ENCODE measurements at regions not wholly inside any gene's neighbourhood (a gene's known extent, or its start where the extent isn't known, plus 50 kb on each side); places are given as distances from the start of the nearest gene placed in this dataset.

- no peaks in the 10 kb centered on the region for H3K4me1 Mint-ChIP-seq
- DNase-seq (ENCODE audit: low read depth, low spot score), result no peak
- no peaks in the 10 kb centered on the region for H3K36me3 Mint-ChIP-seq (ENCODE audit: low read depth)
- H3K27ac Mint-ChIP-seq (ENCODE audit: unreplicated experiment), result no peak overlapping the region
- H3K9me3 Mint-ChIP-seq, result peaks cover 3% of the 10 kb centered on the region
- no peak overlapping the region for H3K4me3 Mint-ChIP-seq
- H3K27me3 Mint-ChIP-seq (ENCODE audit: low read depth), result no peaks in the 10 kb centered on the region
- TF ChIP-seq CTCF (conservative IDR thresholded peaks at IDR 0.05), result no peak
These were observed 407.4 kb upstream of the IZUMO3 start for GRCh38 chr9:24953070-24953469.

- no peak overlapping the region for H3K4me3 Mint-ChIP-seq
- no peak overlapping the region for H3K27ac Mint-ChIP-seq (ENCODE audit: unreplicated experiment)
- no peak for DNase-seq (ENCODE audit: low read depth, low spot score)
- no peak for TF ChIP-seq CTCF (conservative IDR thresholded peaks at IDR 0.05)
- H3K9me3 Mint-ChIP-seq, result no peaks in the 10 kb centered on the region
- no peaks in the 10 kb centered on the region for H3K36me3 Mint-ChIP-seq (ENCODE audit: low read depth)
- H3K4me1 Mint-ChIP-seq, result no peaks in the 10 kb centered on the region
- no peaks in the 10 kb centered on the region for H3K27me3 Mint-ChIP-seq (ENCODE audit: low read depth)
These were observed 393.6 kb upstream of the IZUMO3 start for GRCh38 chr9:24939109-24939850.

- no peaks in the 10 kb centered on the region for H3K27me3 Mint-ChIP-seq (ENCODE audit: low read depth)
These were observed 390.4 kb upstream of the IZUMO3 start for GRCh38 chr9:24936117-24936516.

GRCh38 chr9:24932785-24933184, 387.1 kb upstream of the IZUMO3 start:
- TF ChIP-seq CTCF (conservative IDR thresholded peaks at IDR 0.05), result no peak
- Mint-ChIP-seq H3K27me3 (ENCODE audit: low read depth) (no peaks in the 10 kb centered on the region), H3K36me3 (ENCODE audit: low read depth) (no peaks in the 10 kb centered on the region), H3K9me3 (no peaks in the 10 kb centered on the region), H3K27ac (ENCODE audit: unreplicated experiment) (no peak overlapping the region), H3K4me3 (no peak overlapping the region), H3K4me1 (no peaks in the 10 kb centered on the region)
- no peak for DNase-seq (ENCODE audit: low read depth, low spot score)

More at GRCh38 chr9:24936117-24936516, 390.4 kb upstream of the IZUMO3 start:
- Mint-ChIP-seq H3K27ac (ENCODE audit: unreplicated experiment) (no peak overlapping the region), H3K4me3 (no peak overlapping the region), H3K9me3 (no peaks in the 10 kb centered on the region), H3K4me1 (no peaks in the 10 kb centered on the region), H3K36me3 (ENCODE audit: low read depth) (no peaks in the 10 kb centered on the region)
- DNase-seq (ENCODE audit: low read depth, low spot score), result no peak
- no peak for TF ChIP-seq CTCF (conservative IDR thresholded peaks at IDR 0.05)

- H3K27ac Mint-ChIP-seq (ENCODE audit: unreplicated experiment), result no peak overlapping the region
- H3K9me3 Mint-ChIP-seq, result no peaks in the 10 kb centered on the region
- no peak for DNase-seq (ENCODE audit: low read depth, low spot score)
- no peak overlapping the region for H3K4me3 Mint-ChIP-seq
- H3K36me3 Mint-ChIP-seq (ENCODE audit: low read depth), result no peaks in the 10 kb centered on the region
- no peak for TF ChIP-seq CTCF (conservative IDR thresholded peaks at IDR 0.05)
- no peaks in the 10 kb centered on the region for H3K27me3 Mint-ChIP-seq (ENCODE audit: low read depth)
- H3K4me1 Mint-ChIP-seq, result no peaks in the 10 kb centered on the region
These were observed 386.2 kb upstream of the IZUMO3 start for GRCh38 chr9:24931894-24932293.
